ENCODE measurements at regions not wholly inside any gene's neighbourhood (a gene's known extent, or its start where the extent isn't known, plus 50 kb on each side); places are given as distances from the start of the nearest gene placed in this dataset.

GRCh38 chr7:131654249-131654558 lies 97.8 kb upstream of the PODXL start:
- Histone ChIP-seq H3K9me3 (no peaks in the 10 kb centered on the region), H3K36me3 (no peaks in the 10 kb centered on the region), H3K4me1 (no peaks in the 10 kb centered on the region), H3K4me3 (no peak overlapping the region), H3K27ac (no peak overlapping the region), H3K27me3 (no peaks in the 10 kb centered on the region)
- DNase-seq (ENCODE audit: low spot score in 2 of 2): no peak
- no peak for TF ChIP-seq CTCF (IDR thresholded peaks at IDR 0.05)
- intact Hi-C loops (cut with DNase I): loop anchor here (1.0 kb wide), 1 partner anchor 146 kb away; no protein-coding TSS in a partner anchor

GRCh38 chr7:131653418-131654248 lies 97.2 kb upstream of the PODXL start:
- no peak for DNase-seq (ENCODE audit: low spot score in 2 of 2)
- intact Hi-C loops (cut with DNase I): loop anchor here (1.0 kb wide), 1 partner anchor 145 kb away; no protein-coding TSS in a partner anchor

GRCh38 chr7:131652934-131653333 lies 96.5 kb upstream of the PODXL start:
- DNase-seq (ENCODE audit: low spot score in 2 of 2): no peak
- TF ChIP-seq CTCF (IDR thresholded peaks at IDR 0.05): no peak
- no peaks in the 10 kb centered on the region for H3K27me3 ChIP-seq
- no peaks in the 10 kb centered on the region for H3K9me3 ChIP-seq
- no peak overlapping the region for H3K27ac ChIP-seq
- H3K36me3 ChIP-seq: no peaks in the 10 kb centered on the region
- H3K4me3 ChIP-seq: no peak overlapping the region
- intact Hi-C loops (cut with DNase I): no loop called here
- H3K4me1 ChIP-seq: no peaks in the 10 kb centered on the region

More at GRCh38 chr7:131653418-131654248, 97.2 kb upstream of the PODXL start:
- Histone ChIP-seq H3K9me3 (no peaks in the 10 kb centered on the region), H3K27me3 (no peaks in the 10 kb centered on the region), H3K27ac (no peak overlapping the region), H3K36me3 (no peaks in the 10 kb centered on the region), H3K4me1 (no peaks in the 10 kb centered on the region), H3K4me3 (no peak overlapping the region)
- no peak for TF ChIP-seq CTCF (IDR thresholded peaks at IDR 0.05)

GRCh38 chr7:131652194-131652593 lies 95.8 kb upstream of the PODXL start:
- H3K9me3 ChIP-seq: no peaks in the 10 kb centered on the region
- H3K4me1 ChIP-seq: no peaks in the 10 kb centered on the region
- no peak overlapping the region for H3K4me3 ChIP-seq
- no peak for TF ChIP-seq CTCF (IDR thresholded peaks at IDR 0.05)
- intact Hi-C loops (cut with DNase I): no loop called here
- no peak for DNase-seq (ENCODE audit: low spot score in 2 of 2)
- H3K36me3 ChIP-seq: no peaks in the 10 kb centered on the region
- H3K27ac ChIP-seq: no peak overlapping the region
- H3K27me3 ChIP-seq: no peaks in the 10 kb centered on the region

- DNase-seq (ENCODE audit: low spot score in 2 of 2): no peak
- H3K27ac ChIP-seq: no peak overlapping the region
- H3K4me3 ChIP-seq: no peak overlapping the region
- no peaks in the 10 kb centered on the region for H3K4me1 ChIP-seq
- TF ChIP-seq CTCF (IDR thresholded peaks at IDR 0.05): no peak
- H3K9me3 ChIP-seq: no peaks in the 10 kb centered on the region
- intact Hi-C loops (cut with DNase I): no loop called here
- H3K27me3 ChIP-seq: no peaks in the 10 kb centered on the region
- H3K36me3 ChIP-seq: no peaks in the 10 kb centered on the region
Observed at GRCh38 chr7:131649879-131650278, 93.5 kb upstream of the PODXL start.
